Activated T-cell treated with anti-CD3 and anti-CD28 coated beads, Interleukin-2, amount 50 U/mL, for 4 hours (primary cell): ENCODE measurements at regions not wholly inside any gene's neighbourhood (a gene's known extent, or its start where the extent isn't known, plus 50 kb on each side); places are given as distances from the start of the nearest gene placed in this dataset.
"Not testable (repeated sequence)": the region's sequence is repeated elsewhere in the genome, so short reads cannot be mapped to it uniquely, and the experiment has no call there.

Source experiments
- ATAC-seq, 2 donors: fragments of 200-7000 bp; cut with Tn5 transposase; one replicate each; pipeline ENCODE4 v1.10.0; 2021
- DNase-seq: peaks from one replicate; pipeline ENCODE4 v3.0.0-alpha.2; 2020
- H3K27me3 Mint-ChIP-seq: one replicate; pipeline ENCODE4 v1.8.0; 2021; ENCODE audit warnings: low read depth, mixed read lengths
- H3K36me3 Mint-ChIP-seq: one replicate; pipeline ENCODE4 v1.8.0; 2022; ENCODE audit warnings: mixed read lengths; ENCODE audit not compliant: insufficient read depth
- H3K4me1 Mint-ChIP-seq: one replicate; pipeline ENCODE4 v1.8.0; 2021; ENCODE audit warnings: low read depth, mixed read lengths
- H3K4me3 Mint-ChIP-seq: one replicate; pipeline ENCODE4 v1.8.0; 2021; ENCODE audit warnings: mild to moderate bottlenecking, moderate library complexity, mixed read lengths
- H3K9me3 Mint-ChIP-seq: one replicate; pipeline ENCODE4 v1.8.0; 2021; ENCODE audit warnings: mixed read lengths

- not testable (repeated sequence) for DNase-seq, H3K36me3 Mint-ChIP-seq, H3K4me3 Mint-ChIP-seq, H3K4me1 Mint-ChIP-seq, ATAC-seq, H3K27me3 Mint-ChIP-seq, H3K9me3 Mint-ChIP-seq
Measured at GRCh38 chr3:110525558-110526064, 546.0 kb upstream of the NECTIN3 start.

GRCh38 chr3:110526777-110527727 is 544.6 kb upstream of the NECTIN3 start:
- Mint-ChIP-seq H3K27me3 (no peaks in the 10 kb centered on the region), H3K4me3 (no peak overlapping the region), H3K4me1 (no peaks in the 10 kb centered on the region), H3K36me3 (no peaks in the 10 kb centered on the region), H3K9me3 (no peaks in the 10 kb centered on the region)
- DNase-seq (no peak), ATAC-seq (no peak)

- no peaks in the 10 kb centered on the region for H3K4me1 Mint-ChIP-seq
- H3K27me3 Mint-ChIP-seq = peaks cover 3% of the 10 kb centered on the region
- no peak overlapping the region for H3K4me3 Mint-ChIP-seq
- no peak for ATAC-seq
- no peaks in the 10 kb centered on the region for H3K9me3 Mint-ChIP-seq
- DNase-seq = no peak
- no peaks in the 10 kb centered on the region for H3K36me3 Mint-ChIP-seq
Measured at GRCh38 chr3:110528305-110529121, 543.1 kb upstream of the NECTIN3 start.

GRCh38 chr3:110530902-110531301 is 540.7 kb upstream of the NECTIN3 start:
- ATAC-seq (no peak), DNase-seq (no peak)
- Mint-ChIP-seq H3K27me3 (peaks cover 6% of the 10 kb centered on the region), H3K36me3 (no peaks in the 10 kb centered on the region), H3K4me1 (no peaks in the 10 kb centered on the region), H3K4me3 (no peak overlapping the region), H3K9me3 (no peaks in the 10 kb centered on the region)

- Mint-ChIP-seq H3K36me3 (no peaks in the 10 kb centered on the region), H3K27me3 (peaks cover 6% of the 10 kb centered on the region), H3K4me1 (no peaks in the 10 kb centered on the region), H3K9me3 (no peaks in the 10 kb centered on the region), H3K4me3 (no peak overlapping the region)
- ATAC-seq (no peak), DNase-seq (no peak)
Measured at GRCh38 chr3:110533089-110533488, 538.5 kb upstream of the NECTIN3 start.

- no peak overlapping the region for H3K4me3 Mint-ChIP-seq
- H3K9me3 Mint-ChIP-seq = no peaks in the 10 kb centered on the region
- H3K27me3 Mint-ChIP-seq = no peaks in the 10 kb centered on the region
- H3K36me3 Mint-ChIP-seq = no peaks in the 10 kb centered on the region
- no peaks in the 10 kb centered on the region for H3K4me1 Mint-ChIP-seq
- ATAC-seq (no peak), DNase-seq (no peak)
Measured at GRCh38 chr3:110542552-110543150, 529.0 kb upstream of the NECTIN3 start.

GRCh38 chr3:110544730-110545129 is 526.9 kb upstream of the NECTIN3 start:
- H3K27me3 Mint-ChIP-seq = peaks cover 1% of the 10 kb centered on the region
- no peaks in the 10 kb centered on the region for H3K36me3 Mint-ChIP-seq
- DNase-seq (no peak), ATAC-seq (no peak)
- no peaks in the 10 kb centered on the region for H3K4me1 Mint-ChIP-seq
- H3K9me3 Mint-ChIP-seq = no peaks in the 10 kb centered on the region
- H3K4me3 Mint-ChIP-seq = no peak overlapping the region

GRCh38 chr3:110550511-110550910 is 521.1 kb upstream of the NECTIN3 start:
- DNase-seq (no peak), ATAC-seq (no peak)
- Mint-ChIP-seq H3K9me3 (no peaks in the 10 kb centered on the region), H3K4me1 (no peaks in the 10 kb centered on the region), H3K27me3 (peaks cover 1% of the 10 kb centered on the region), H3K36me3 (no peaks in the 10 kb centered on the region), H3K4me3 (no peak overlapping the region)

GRCh38 chr3:110562621-110563020 is 509.0 kb upstream of the NECTIN3 start:
- H3K27me3 Mint-ChIP-seq = no peaks in the 10 kb centered on the region
- no peak for DNase-seq
- peaks cover 7% of the 10 kb centered on the region for H3K9me3 Mint-ChIP-seq
- H3K36me3 Mint-ChIP-seq = no peaks in the 10 kb centered on the region
- no peaks in the 10 kb centered on the region for H3K4me1 Mint-ChIP-seq
- H3K4me3 Mint-ChIP-seq = no peak overlapping the region
- ATAC-seq = no peak

GRCh38 chr3:110564674-110565073 is 506.9 kb upstream of the NECTIN3 start:
- Mint-ChIP-seq H3K36me3 (no peaks in the 10 kb centered on the region), H3K4me1 (no peaks in the 10 kb centered on the region), H3K27me3 (peaks cover 3% of the 10 kb centered on the region), H3K9me3 (peaks cover 7% of the 10 kb centered on the region), H3K4me3 (no peak overlapping the region)
- ATAC-seq (no peak), DNase-seq (no peak)

GRCh38 chr3:110567029-110567428 is 504.6 kb upstream of the NECTIN3 start:
- no peak for ATAC-seq
- no peaks in the 10 kb centered on the region for H3K4me1 Mint-ChIP-seq
- H3K4me3 Mint-ChIP-seq = no peak overlapping the region

GRCh38 chr3:110568246-110568645 is 503.4 kb upstream of the NECTIN3 start:
- H3K4me1 Mint-ChIP-seq = no peaks in the 10 kb centered on the region
- DNase-seq (no peak), ATAC-seq (no peak)
- no peaks in the 10 kb centered on the region for H3K36me3 Mint-ChIP-seq
- H3K4me3 Mint-ChIP-seq = no peak overlapping the region
- no peaks in the 10 kb centered on the region for H3K9me3 Mint-ChIP-seq
- peaks cover 3% of the 10 kb centered on the region for H3K27me3 Mint-ChIP-seq

More at GRCh38 chr3:110567029-110567428, 504.6 kb upstream of the NECTIN3 start:
- no peak for DNase-seq
- Mint-ChIP-seq H3K36me3 (no peaks in the 10 kb centered on the region), H3K9me3 (no peaks in the 10 kb centered on the region), H3K27me3 (peaks cover 3% of the 10 kb centered on the region)

- no peaks in the 10 kb centered on the region for H3K36me3 Mint-ChIP-seq
- no peak for ATAC-seq
- no peak for DNase-seq
- H3K9me3 Mint-ChIP-seq = no peaks in the 10 kb centered on the region
- H3K4me3 Mint-ChIP-seq = no peak overlapping the region
- peaks cover 3% of the 10 kb centered on the region for H3K27me3 Mint-ChIP-seq
- H3K4me1 Mint-ChIP-seq = no peaks in the 10 kb centered on the region
Measured at GRCh38 chr3:110569073-110569472, 502.5 kb upstream of the NECTIN3 start.

GRCh38 chr3:110575702-110576101 is 495.9 kb upstream of the NECTIN3 start:
- DNase-seq (no peak), ATAC-seq (no peak)
- Mint-ChIP-seq H3K27me3 (no peaks in the 10 kb centered on the region), H3K9me3 (no peaks in the 10 kb centered on the region), H3K4me3 (no peak overlapping the region), H3K4me1 (peaks cover 3% of the 10 kb centered on the region), H3K36me3 (no peaks in the 10 kb centered on the region)
